GM21381 (cell line): ENCODE measurements at regions not wholly inside any gene's neighbourhood (a gene's known extent, or its start where the extent isn't known, plus 50 kb on each side); places are given as distances from the start of the nearest gene placed in this dataset.
"Not testable (repeated sequence)": the region's sequence is repeated elsewhere in the genome, so short reads cannot be mapped to it uniquely, and the experiment has no call there.

Source experiments
- ATAC-seq: cut with Tn5 transposase; IDR thresholded peaks from one replicate; pipeline ENCODE4 v1.9.1; 2021; ENCODE audit warnings: mild to moderate bottlenecking, moderate library complexity; ENCODE audit not compliant: unreplicated experiment

DNA sequence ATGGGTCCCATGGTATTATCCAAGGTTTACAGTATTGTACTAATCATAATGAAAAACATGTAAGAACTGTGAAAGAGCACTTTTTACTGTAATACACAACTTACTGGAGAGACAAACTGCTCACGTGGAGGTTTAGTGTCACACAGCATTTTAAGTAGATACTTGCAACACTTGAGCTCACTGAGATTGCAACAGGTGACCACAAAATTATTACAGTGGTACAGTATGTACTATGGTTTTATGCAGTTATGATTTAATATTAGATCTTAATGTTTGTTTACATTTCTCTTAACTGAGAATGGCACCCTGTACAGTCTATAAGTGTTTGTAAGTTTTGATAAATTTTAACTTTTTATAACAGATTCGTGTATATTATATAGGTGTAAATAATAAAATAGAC, 118.6 kb upstream of the SKOR2 start:
- ATAC-seq: no peak

DNA sequence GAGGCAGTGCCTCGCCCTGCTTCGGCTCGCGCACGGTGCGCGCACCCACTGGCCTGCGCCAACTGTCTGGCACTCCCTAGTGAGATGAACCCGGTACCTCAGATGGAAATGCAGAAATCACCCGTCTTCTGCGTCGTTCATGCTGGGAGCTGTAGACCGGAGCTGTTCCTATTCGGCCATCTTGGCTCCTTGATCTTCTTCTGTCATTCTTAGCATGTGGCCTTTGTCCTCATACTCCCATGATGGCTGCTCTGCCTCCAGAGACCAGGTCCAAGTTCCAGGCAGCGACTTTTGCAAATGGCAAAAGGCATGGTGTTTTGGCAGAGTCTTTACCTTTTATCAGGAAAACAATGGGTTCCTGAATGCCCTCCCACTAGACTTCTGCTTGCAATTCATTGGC, 102.6 kb upstream of the SKOR2 start:
- not testable (repeated sequence) for ATAC-seq

DNA sequence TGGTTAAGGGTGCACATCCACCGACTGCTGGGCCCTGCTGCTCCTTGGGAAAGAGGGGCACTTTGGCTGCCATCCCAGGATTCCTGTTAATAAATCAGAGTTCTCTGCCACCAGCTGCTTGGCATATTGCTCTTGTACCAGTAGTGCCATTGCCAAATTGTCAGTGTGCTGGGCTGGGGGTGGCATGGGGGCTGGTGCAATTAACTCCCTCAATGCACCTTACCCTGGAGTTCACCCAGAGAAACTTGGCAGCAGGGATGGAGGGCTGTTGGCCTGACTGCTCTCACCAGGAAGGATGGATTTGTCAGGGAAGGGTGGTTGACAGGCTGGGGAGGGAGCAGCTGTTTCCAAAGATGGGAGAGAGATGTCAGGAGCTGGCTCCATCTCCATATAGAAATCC, 94.6 kb upstream of the SKOR2 start:
- ATAC-seq: no peak

DNA sequence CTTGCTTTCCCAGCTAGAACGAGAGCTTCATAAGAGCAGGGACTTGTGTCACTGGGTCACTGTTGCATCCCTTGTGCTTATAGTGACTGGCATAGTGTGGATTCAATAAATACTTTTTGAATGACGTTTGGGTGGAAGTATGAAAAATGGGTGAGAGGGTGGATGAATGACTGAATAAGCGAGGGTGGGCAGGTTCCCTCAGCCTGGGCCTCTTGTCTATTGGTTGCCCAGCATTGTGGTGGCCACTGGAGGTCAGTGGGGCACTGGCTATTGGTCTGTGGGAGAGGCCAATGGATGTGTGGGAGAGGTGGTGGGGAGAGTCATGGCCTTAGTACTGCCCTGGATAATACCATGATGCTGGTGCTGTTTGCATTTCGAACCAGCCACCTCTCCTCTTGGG, 93.8 kb upstream of the SKOR2 start:
- no peak for ATAC-seq

DNA sequence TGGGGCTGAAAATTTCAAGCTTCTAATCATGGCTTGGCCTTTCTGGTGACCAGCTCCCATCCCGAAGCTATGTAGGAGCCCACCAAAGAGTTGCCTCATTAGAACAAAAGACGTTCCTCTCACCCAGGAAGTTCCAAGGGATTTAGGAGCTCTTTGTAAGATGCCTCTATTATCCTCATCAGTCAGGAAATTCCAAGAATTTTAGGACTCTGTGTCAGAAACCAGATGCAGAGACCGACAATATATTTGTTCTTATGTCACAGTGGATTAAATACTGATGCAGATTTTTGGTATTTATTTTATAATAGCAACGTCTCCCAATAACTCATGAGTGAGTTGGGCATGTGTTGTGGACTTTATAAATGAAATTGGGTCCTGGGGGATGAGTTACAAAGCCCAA, 91.8 kb upstream of the SKOR2 start:
- ATAC-seq: no peak

DNA sequence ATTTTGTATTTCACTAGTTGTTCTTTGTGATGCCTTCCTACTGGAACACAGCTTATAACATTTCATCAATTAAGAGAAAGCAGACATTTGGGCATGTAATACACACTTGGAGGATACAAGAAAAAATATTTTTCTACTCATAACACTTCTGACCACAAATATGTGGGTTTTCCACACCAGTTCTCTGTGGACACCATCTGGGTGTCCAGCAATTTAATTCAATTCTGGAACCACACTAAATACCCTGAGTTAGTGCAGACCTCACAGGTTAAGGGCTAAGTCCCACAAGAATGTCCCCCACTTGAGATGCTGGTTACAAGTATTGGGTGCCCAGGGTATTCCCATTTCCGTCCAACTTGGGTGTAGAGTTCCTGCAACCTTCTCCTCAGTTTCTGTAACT, 91.1 kb upstream of the SKOR2 start:
- no peak for ATAC-seq

DNA sequence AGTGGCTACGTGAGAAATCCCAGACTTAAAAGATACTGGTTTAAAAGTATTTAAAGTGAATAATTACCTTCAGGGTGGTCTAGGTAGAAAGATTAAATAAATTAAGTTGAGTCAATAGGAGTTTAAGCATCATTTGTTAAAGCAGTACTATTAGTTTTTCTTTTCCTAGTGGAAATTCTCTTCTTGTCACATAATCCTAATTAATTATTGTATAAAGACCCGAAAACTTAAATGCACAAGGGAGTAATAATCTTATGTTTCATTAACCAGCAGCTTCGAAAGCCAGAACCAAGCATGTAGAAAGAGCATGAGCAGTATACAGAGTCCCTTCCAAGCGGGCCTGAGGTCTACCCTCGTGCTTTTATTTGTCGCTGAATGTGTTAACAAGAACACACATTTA, 90.2 kb upstream of the SKOR2 start:
- no peak for ATAC-seq

DNA sequence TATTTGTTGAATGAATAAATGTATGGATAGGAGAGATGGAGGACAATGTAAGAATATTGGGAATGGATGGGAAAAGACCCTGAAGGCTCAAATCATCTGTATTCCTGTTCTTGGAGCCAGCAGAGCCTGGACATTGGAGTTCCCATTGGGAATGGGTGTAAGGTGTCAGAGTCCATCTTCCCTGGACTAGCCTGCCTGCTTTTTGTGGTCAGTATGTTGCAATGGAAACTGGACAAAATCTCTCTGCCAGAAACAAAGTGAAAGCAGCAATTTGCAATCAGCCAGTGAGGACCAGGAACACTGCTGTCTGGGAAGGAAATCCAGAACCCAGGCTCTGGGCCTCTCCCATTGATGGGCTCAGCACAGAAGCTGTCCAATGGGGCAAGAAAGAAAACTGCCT, 83.5 kb upstream of the SKOR2 start:
- no peak for ATAC-seq

DNA sequence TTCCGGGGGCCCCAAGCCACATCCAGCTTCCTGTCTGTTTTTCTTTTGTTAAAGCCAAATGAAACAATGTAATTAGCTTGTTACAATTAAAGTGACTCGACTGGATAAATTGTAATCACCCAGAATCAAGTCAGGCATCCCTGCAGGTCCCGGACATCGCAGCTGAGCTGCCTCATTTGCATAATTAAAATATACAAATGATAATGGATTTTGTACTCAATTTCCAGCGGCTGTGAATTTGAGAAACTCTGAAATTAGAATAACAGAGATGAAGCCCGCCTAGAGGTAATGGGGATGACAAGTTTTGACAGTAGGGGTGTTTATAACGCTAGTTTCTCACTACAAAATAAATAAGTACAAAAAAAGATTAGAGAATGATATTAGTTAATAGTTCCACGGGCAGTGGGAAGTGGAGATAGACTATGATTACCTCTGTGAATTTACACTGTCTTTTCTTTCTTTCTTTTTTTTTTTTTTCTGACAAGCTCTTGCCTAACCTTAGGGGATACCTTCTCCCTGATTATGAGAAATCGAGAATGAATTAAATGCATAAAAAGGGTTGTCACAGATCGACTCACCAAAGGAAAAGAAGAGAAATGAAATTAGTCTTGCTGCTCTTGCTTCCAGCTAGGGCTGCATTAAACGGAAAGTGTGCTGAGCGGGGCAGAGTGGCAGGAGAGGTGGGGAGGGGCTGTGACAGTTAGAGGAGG, 82.6 kb upstream of the SKOR2 start:
- no peak for ATAC-seq

DNA sequence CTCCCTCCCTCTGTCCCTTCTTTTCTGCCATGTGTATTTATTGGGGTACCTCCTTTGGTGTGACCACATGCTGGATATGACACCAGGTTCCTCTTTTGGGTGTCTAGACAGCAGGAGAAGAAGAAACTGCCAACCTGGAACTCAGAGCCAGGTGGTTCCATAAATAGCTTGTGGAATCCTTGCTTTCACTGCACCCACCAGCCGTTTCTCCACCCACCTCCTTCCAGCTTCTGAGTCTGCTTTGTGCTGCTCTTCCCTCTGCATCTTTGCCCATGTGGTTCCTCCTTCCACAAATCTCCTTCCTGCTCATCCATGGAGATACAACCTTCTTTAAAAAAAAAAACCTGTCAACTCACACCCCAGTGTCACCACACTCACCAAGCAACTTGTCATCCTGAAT, 80.2 kb upstream of the SKOR2 start:
- ATAC-seq: no peak

DNA sequence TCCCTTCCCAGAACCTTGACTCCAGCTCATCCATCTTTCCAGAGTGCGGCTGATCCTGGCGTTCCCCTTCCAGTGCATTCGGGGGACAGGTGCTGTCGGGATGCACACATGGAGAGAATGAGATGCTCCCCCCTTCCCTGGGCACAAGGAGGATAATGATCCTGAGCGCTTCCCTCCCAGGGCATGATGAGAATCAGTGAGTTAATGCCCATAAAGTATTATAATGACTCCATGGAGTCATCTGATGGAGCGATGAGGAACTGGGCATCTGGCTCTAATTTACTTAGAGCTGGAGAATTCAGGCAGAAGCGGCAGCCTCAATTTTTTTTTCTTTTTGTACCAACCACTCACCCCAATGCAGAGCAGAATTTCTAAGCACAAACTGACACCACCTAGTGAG, 79.6 kb upstream of the SKOR2 start:
- ATAC-seq: no peak

DNA sequence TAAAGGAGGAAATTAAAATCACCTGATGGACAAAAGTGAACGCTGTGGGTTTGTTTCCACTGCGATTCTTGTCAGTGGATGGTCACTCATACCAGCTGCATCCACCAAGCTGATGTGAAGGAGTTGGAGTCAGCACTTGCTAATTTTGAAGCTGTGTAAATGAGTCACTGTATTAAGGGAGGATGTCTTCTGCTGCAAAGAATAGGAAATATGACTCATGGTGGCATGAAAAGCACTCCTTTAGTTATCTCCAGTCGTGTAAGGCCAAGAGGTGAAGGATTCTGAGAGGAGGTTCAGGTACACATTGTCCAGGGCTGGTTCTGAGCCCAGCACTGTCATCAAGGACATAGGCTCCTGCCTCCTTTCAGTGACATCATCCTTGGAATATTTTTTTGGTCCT, 71.7 kb upstream of the SKOR2 start:
- ATAC-seq: no peak

DNA sequence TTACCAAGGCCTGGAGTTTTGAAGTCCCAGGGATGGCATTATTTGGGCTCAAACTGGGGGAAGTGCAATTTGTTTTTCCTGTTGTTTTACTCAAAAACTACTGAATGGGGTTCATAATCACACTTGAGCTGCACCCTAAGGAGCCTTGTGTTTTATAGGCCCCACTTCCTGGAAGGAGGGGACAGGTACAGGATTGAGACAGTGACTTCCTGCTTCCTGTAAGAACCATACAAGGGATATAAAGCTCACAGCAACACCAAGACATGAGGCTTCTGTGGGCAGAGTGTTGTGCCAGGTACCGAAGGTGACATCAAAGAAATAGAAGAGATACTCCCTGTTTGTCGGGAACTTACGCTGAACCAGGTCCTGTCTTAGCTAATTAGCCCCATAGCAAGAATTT, 70.4 kb upstream of the SKOR2 start:
- ATAC-seq: no peak

DNA sequence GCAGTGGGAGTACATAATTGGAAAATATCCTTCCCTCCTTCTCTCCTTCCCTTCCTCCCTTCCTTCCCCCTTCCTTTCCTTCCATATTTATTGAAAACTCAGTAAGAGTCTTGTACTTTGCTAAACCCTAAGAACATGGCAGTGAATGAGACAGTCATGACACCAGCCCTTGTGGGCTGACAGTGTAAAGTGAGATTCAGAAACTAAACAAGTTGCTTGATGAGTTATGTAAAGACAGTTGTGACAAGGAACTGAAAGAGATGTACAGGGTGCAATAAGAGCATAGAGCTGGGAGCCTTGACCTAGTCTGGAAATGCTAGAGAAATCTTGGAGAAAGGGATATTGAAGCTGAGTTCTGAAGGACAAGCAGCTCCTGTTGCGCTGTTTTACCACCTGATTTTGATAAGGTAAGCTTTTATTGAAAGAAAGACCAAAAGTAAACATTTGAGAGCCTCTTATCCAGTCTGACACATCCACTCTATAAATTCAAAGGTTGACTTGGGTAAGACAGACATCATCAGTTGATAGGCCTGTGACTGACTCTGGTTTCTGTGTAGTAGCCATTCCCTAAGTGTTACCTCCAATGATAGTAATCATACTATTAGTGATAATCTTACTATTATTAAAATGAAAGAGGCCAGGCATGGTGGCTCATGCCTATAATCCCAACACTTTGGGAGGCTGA, 66.5 kb upstream of the SKOR2 start:
- no peak for ATAC-seq

DNA sequence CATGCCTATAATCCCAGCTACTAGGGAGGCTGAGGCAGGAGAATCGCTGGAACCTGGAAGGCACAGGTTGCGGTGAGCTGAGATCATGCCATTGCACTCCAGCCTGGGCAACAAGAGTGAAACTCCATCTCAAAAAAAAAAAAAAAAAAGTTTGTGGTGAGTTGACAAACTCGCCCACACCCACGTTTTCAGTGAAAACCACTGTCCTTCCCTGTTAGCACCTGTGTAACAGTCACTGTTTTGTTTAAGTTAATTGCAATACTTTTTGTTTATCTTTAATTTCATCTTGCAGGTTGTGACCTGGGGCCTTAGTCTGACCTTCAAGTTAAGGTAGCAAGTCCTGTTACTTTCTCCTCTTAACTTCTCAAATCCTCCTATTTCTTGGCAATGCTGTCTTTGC, 65.5 kb upstream of the SKOR2 start:
- no peak for ATAC-seq

DNA sequence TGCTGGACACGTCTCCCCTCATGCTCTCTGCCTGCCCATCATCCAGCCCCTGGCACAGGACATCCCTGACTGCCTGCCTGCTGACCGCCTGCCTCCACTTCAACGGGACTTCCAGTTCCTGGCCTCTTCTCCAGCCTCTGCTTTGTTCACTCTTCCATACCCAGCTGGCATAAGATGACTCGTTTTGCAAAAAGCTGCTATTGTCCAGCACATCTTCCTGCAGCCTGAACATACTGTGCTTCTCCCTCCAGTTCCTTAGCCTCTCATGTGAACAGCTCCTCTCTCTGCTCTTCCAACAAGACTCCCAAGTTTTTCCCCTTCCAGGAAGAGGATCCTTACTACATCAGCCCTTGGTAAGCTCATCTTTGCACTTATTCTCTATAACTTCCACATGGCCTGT, 62.4 kb upstream of the SKOR2 start:
- ATAC-seq: no peak

DNA sequence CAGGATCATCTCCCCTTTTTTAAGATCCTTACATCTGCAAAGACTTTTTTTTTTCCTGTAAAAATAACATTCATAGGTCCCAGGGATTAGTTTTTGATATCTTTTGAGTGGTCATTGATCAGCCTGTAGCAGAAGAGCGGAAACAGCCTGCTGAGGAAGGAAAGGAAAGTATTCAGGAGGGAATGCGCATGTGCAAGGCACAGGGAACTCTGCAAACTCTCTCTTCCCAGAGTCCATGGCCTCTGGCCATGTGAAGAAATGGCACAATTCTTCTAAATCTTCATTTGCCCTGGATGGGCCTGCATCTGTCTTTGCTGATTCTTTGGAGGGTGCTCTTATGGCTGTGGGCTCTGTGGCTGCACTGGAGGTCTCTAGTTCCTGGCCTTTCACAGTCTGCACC, 60.1 kb upstream of the SKOR2 start:
- no peak for ATAC-seq
